Putamen (tissue), 1 donor: ENCODE measurements at regions not wholly inside any gene's neighbourhood (a gene's known extent, or its start where the extent isn't known, plus 50 kb on each side); places are given as distances from the start of the nearest gene placed in this dataset.
"Not testable (repeated sequence)": the region's sequence is repeated elsewhere in the genome, so short reads cannot be mapped to it uniquely, and the experiment has no call there.

Experiments
- DNase-seq: peaks from one replicate; pipeline ENCODE4 v3.0.0-alpha.2; 2016; ENCODE audit warnings: low spot score

DNA sequence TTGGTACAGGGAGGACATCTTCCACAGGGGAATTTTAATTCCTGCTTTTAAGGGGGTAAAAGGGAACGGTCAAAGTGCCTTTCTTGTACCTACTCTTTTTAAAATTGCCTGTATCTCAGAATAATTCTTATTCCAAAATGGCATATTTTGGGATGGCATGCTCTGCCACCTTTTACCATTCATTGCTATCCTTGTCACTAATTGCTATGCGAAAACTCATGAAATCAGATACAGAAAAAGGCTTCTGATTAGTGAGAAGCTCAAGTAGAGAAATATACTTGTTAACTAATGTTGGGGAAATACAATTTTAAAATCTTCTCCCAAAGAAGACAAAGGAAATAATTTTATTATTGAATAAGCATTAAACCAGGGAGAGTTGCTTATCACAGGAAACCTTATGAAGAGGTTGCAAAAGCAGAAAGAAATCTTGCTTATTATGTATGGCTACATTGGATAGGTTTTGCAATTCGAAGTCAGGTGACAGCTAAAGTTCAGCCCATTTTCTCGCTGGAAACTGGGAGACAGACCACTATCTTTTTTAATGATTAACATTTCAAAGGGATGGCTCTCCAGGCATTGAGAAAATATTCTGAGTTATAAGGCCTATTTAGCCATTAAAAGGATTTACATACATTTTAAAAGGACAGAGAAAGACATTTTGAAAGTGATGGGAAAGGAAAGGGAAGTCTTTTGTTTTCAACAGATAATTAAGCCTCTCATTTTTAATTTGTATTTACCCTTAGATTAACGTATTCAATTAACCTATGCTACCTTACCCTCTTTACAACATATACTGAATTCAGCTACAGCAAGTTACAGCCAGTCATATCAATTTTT, 110.3 kb upstream of the PRSS16 start:
- DNase-seq: no peak

DNA sequence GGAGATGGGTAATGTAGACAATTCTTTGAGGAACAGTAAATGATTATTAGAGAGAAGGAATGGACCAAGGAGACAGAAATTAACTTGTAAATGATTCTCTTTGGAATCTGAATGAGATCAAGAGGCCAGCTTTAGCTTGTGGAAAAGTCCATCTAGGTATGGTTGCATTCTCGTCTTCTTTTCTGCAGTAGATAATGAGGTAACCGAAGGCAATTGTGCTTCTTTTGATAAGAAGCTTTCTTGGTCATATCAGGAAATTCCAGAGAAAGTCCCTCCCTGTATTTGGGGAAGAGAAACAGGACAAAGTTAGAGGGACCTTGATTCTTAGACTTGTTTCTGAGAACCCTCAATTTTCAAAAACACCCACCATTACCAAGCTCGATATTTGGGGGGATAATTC, 109.1 kb upstream of the PRSS16 start:
- no peak for DNase-seq

DNA sequence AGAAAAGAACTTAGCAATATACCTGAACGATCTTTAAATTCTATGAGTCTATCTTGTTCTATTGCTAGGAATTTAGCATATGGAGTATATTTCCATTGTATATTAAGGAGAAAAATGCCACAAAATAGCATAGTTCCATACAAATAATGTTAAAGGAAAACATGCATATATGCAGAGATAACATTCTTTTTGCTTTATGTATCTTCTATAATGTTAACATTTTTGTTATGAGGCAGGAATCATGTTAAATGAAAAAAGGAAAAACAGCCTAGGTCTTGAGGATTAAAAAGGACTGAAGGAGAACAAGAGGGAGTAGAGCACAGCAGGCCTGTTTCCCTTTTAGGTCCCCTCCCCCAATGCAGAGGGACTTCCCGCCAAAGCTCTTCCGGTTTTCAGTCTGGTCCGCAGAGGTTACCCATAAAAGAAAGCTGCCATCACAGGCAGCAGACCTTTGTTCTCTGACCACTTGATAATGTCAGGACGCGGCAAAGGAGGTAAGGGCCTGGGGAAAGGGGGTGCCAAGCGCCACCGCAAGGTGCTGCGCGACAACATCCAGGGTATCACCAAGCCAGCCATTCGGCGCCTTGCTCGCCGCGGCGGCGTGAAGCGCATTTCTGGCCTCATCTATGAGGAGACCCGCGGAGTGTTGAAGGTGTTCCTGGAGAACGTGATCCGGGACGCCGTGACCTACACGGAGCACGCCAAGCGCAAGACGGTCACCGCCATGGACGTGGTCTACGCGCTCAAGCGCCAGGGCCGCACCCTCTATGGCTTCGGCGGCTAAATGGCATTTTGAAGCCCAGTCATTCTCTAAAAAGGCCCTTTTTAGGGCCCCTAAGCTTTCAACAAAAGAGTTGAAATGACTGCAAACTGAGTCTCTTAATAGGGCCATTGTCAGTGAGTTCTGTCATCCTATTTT, 108.4 kb upstream of the PRSS16 start:
- no peak for DNase-seq

DNA sequence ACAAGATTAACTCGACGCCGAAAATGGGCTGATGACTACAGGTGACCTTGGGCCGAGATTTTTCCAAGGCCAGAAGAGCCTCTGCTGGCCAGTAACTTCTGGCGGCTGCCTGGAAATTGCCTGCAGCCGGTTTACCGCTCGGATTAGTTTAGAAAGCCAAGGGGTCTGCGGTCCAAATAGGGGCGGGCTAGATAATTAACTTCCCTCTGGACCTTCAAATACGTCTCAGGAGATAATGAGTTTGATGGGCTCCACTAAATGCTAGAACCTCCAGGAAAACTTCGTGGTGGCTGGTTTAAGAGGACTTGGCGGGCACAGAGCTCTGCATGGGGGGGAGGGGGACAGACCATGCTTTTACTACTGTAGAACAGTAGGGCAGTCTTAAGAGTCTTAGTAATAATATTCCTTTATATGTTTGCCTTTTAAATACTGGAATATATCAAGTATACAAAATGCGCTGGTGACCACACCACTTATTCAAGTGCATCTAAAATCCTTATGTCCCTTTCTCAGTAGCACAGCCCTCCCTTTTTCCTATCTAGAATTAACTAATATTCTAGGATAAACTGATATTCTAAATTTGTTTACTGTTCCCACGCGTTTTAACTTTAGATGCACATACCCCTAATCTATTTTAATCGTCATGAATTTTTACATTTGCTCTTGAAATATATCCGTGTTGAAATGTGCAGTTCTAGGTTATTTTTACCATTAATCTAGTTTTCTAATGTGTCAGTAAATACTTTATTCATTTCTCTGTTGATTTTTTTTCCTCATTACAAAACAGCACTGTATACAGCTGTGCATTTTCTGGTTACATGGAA, 107.5 kb upstream of the PRSS16 start:
- DNase-seq: no peak

DNA sequence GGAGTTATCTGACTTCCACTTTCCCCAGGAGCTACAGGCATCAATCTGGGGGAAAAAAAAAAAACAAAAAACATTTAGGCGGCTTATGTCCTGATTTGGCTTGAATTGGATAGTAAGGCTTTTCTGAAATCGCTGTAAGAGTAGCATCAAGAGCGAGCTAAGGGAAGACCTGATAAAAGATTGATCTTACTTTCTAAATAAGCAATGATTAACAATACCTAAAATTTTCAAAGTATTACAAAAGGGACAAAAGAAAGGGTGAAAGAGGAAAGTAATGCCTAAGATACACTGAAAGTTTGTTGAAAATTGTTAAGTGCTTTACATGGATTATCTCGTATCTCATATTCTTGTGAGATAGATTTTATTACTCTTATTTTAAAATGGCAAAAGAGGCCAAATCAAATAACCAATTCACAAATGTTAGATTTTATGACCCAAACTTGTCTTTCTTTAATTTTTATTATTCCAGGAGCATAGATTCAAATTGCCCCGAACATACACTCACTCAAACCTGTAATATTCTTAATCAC, 106.4 kb upstream of the PRSS16 start:
- no peak for DNase-seq

DNA sequence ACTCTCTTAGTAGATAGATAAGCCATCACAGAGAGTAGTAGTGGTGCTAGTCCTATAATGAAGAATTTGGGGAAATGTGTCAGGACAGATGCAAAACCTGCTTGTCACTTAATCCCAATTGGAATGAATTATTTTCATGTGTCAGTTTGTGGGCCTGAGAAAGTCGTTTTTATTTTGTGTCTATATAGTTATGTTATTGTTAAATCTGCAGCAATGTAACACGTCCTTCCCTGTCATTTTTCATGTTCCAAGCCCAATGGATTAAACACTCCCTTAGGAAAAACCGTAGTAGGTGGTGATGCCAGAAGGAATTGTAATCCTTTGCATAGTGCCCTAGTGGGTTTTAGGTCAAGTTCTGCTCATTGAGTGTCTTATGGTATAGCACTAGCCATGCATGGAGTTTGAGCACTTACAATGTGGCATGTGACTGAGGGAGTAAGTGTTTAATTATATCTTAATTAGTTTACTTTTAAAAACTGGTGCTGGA, 105.9 kb upstream of the PRSS16 start:
- no peak for DNase-seq

DNA sequence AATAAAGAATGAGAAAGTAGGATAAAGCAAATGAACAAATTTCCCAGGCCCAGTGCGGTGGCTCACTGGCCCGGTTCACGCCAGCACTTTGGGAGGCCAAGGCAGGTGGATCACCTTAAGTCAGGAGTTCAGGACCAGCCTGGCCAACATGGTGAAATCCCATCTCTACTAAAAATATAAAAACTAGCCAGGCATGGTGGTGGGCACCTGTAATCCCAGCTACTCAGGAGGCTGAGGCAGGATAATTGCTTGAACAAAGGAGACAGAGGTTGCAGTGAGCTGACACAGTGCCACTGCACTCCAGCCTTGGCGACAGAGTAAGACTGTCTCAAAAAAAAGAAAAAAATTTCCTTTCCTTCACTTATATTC, 104.5 kb upstream of the PRSS16 start:
- not testable (repeated sequence) for DNase-seq

DNA sequence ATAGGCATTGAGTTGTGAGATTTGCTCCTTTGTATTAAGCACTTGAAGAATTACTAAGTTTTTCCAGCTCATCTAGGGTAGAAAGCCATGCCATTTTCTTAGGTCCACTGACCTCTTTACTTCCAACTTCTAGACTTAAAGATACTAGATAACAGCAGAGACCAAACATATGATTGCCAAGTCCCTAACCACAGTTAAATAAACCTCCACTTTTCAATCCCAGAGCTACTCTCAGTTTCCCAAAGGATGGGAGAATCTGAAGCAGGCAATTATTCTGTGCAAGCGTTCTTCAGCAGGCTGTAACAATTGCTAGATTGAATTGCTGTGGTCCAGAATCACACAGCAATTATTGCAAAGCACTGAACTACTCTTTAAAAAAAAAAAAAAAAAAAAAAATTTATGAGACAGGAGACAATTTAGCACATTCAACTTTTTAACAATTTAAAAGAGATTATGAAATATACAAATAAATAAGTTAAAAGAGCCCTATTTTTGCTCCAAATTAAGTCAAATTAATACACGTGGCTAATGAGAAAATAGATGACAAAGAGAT, 104.0 kb upstream of the PRSS16 start:
- DNase-seq: no peak

DNA sequence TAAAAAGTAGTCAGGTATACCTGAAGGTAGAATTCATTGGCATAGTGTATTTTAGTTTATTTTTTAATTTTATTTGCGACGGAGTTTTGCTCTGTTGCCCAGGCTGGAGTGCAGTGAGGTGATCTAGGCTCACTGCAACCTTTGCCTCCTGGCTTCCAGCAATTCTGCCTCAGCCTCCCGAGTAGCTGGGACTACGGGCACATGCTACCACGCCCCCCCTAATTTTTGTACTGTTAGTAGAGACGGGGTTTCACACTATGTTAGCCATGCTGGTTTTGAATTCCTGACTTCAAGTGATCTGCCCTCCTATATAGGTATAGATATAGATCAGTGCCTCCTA, 102.8 kb upstream of the PRSS16 start:
- DNase-seq: no peak

DNA sequence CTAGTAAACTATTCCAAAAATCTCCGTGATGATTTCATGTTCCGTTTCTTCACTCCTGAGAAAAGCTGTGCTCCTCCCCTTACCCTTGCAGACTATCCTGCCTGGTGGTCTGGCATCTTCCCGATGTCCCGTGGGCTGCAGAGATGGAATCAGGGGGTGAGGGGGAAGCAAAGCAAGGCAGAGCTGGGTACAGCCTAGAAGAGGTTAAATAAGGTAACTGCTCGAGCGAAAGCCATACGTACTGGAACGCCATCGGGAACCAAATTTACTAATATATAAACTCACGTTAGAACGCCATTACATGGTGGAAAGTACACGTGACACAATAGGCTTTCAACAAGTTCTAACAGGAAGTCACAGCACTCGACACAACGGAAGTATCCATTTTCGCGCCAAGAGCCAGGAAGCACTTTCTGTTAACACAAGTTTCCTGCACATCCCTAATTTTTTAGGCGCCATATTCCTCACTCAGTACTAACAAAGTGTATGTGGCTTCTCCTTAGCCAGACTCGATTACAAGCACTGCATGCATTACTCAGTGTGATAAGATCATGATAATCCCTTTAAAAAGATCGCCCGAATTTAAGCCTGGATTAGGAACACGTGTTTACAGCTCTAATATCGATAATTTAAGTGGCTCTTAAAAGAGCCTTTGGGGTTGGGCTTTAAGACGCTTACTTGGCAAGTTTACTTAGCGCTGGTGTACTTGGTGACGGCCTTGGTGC, 101.6 kb upstream of the PRSS16 start:
- DNase-seq: peak; percentile 78

DNA sequence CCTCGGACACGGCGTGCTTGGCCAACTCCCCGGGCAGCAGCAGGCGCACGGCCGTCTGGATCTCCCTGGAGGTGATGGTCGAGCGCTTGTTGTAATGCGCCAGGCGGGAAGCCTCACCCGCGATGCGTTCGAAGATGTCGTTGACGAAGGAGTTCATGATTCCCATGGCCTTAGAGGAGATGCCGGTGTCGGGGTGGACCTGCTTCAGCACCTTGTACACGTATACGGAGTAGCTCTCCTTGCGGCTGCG, 101.1 kb upstream of the PRSS16 start:
- not testable (repeated sequence) for DNase-seq

DNA sequence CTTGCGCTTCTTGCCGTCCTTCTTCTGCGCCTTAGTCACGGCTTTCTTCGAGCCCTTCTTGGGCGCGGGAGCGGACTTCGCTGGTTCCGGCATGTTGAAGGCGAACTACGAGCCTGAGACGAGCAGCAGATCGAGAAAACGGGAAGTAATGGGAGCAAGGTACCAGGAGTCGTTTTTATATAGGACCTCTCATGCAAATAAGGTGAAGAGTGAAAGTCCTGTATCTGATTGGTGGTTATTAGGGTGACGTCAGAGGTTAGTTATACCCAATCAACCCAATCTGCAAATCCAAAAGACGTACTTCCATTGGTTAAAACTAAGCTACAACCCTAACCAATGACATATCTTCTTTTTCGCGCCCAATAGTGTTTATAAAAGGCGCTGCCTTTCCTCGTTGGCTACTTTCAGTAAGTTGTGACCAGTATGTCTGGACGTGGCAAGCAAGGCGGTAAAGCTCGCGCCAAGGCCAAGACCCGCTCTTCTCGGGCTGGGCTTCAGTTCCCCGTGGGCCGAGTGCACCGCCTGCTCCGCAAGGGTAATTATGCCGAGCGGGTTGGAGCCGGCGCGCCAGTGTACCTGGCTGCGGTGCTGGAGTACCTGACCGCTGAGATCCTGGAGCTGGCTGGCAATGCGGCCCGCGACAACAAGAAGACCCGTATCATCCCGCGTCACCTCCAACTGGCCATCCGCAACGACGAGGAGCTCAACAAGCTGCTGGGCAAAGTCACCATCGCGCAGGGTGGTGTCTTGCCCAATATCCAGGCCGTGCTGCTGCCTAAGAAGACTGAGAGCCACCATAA, 100.6 kb upstream of the PRSS16 start:
- peak; percentile 96 for DNase-seq

DNA sequence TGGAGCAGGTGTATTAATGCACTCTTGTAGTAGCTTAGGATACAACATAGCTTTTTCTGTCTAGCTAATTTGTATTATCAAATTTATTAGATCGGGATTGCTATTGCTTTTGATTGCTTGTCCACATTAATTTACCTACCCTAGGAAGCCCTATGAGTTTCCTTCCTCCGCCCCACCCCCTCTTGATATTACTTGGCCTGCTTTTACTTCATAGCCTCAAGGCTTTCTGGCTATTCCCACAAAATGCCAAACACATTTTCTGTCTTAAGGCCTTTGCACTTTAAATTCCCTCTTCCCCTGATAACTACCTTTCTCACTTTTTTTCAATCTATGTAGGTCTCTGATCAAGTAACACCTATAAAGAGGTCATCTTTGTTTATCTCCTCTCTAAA, 99.1 kb upstream of the PRSS16 start:
- no peak for DNase-seq

DNA sequence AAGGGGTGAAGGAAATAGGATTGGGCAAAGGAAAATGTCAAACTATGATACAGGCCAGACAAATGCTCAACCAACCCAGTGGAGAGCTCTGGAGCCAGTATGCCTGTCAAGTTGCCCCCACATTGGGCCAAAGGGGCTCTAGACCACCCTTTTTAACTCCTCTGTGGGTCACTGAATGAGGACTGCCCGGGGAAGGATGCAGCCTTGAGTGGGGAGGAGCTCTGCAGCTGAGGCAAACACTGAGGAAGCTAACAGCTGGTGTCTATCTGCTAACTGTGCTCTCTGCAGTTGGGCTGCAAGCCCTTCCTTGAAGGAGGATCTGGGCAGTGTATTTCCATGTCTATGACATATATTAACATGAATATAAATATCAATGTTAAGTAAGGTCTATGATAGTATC, 98.4 kb upstream of the PRSS16 start:
- DNase-seq: no peak

DNA sequence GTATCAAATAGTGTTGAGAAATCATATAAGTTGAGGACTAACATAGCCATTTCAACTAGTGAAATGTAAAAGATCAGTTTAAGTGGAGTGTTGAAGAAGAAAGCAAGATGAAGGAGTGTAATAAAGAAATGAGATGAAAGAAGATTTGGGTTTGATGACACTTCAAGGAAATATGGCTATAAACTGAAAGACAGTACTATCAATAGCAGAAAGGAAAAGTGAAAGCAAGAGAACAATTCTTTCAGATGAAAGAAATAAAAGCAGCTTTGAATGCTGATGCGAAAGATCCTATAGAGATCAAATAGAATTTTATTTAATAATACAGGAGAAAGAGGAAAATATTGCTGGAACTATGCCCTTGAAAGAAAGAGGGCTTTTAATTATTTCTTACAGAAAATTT, 92.8 kb upstream of the PRSS16 start:
- DNase-seq: no peak

DNA sequence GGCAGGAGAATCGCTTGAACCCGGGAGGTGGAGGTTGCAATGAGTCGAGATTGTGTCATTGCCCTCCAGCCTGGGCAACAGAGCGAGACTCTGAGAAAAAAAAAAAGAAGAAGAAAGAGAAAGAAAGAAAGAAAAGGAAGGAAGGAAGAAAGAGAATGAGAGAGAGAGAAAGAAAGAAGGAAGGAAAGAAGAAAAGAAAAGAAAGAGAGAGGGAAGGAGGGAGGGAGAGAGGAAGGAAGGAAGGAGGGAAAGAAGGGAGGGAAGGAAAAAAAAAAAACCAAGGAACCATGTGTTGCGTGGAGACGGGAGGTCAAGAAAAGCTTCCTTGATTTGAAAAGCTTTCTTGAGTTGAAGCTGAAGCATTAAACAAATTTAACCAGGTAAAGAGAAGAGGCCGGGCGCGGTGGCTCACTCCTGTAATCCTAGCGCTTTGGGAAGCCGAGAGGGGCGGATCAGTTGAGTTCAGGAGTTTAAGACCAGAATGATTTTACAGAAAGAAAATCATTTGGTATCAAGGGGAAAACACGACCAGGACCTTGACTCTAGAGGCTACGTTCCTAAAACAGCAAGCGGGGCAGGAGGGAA, 90.5 kb upstream of the PRSS16 start:
- DNase-seq: no peak

DNA sequence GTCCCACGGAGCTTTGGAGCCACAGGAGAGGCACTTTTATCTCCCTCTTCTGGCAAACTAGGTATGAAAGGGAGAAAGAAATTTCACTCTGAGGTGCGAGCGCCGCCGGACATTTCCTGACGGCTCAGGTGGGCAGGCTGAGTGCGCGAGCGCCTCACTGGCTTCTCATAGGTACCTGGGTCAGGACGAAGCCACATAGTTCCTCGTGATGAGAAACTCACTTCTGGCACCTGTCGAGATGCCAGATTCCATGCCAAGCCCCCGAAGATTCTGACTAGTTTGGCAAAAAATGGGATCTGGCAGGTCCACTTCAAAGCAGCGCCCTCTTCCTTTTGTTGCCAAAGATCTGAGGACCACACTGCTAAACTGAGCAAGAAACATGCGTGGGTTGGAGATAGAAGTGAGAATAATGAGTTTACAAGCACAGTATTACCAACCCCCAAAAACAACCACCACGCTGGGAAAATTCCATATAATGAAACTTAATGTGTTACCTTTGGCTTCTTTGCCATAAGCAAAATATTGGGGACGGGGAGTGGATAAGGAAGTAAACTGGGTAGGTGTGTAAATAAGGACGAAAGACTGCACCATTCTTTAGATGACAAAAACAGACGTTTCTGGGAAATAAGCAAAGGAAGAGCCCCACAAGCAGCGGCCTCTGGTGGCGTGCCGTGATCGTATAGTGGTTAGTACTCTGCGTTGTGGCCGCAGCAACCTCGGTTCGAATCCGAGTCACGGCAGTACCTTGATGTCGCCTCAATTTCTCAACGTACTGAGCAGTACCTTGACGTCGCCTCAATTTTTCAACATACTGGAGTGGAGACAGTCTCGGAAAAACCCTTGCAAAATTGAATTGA, 89.8 kb upstream of the PRSS16 start:
- DNase-seq: peak; percentile 53

DNA sequence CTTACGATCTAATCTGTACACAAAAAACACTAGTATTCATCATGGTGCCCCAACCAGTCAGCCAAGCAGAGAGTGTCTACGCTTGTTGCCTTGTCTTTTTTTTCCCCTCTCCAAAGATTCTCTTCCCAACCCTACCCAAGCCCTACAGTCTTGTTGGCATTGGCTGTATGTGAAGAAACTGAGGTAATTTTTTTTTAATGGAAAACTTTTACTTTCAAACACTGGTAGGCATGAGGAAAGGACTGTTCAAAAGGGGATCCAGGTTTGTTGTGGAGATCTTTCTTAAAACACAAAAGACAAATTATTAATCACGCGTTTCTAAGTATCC, 89.2 kb upstream of the PRSS16 start:
- DNase-seq: no peak

DNA sequence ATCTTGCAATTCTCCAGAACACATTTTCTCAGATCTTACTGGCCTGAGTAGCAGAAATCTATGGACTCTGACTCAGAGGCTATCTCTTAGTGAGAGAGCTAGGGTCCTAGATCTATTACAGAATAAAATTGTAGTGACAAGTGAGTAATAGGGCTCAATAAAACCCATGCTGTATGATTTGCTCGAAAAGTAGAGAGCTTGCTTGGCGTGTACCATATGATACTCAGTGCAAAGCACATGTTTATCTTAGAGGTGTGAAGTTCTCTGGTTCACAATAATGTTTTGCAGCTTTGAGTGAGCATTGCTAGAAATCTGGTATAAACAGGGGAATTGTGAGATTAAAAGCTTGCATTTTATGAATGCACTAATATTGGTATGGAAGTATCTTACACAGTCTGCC, 87.8 kb upstream of the PRSS16 start:
- no peak for DNase-seq
